Heart right ventricle (tissue), 16 donors: ENCODE measurements at regions not wholly inside any gene's neighbourhood (a gene's known extent, or its start where the extent isn't known, plus 50 kb on each side); places are given as distances from the start of the nearest gene placed in this dataset.

Experiments used
- ATAC-seq, 8 donors: fragments of 200-7000 bp; cut with Tn5 transposase; one replicate each; pipeline ENCODE4 v1.9.1; 2020; ENCODE audit warnings: mild to moderate bottlenecking in 8 of 8, moderate library complexity in 8 of 8, moderate number of reproducible peaks in 1 of 8
- DNase-seq, 2 donors: peaks; one replicate each; pipeline ENCODE4 v3.0.0-alpha.2; 2020
- H3K27ac ChIP-seq, 10 donors: fragments of 200-600 bp; sonication (generic) in 2 of 10; one replicate each; pipeline versions ENCODE4 v1.5.0 to v1.8.0; 2020 to 2022; ENCODE audit warnings: mild to moderate bottlenecking in 3 of 10
- H3K27me3 ChIP-seq, 7 donors: fragments of 200-600 bp; one replicate each; pipeline ENCODE4 v1.8.0; 2021 to 2022; ENCODE audit warnings: mild to moderate bottlenecking in 2 of 7
- H3K36me3 ChIP-seq, 9 donors: fragments of 200-600 bp; sonication (generic) in 1 of 9; one replicate each; pipeline versions ENCODE4 v1.5.0 to v1.8.0; 2020 to 2022; ENCODE audit warnings: mild to moderate bottlenecking in 2 of 9
- H3K4me1 ChIP-seq, 9 donors: fragments of 200-600 bp; sonication (generic) in 1 of 9; one replicate each; pipeline versions ENCODE4 v1.5.0 to v1.8.0; 2020 to 2022; ENCODE audit warnings: mild to moderate bottlenecking in 4 of 9
- H3K4me3 ChIP-seq, 10 donors: fragments of 200-600 bp; sonication (generic) in 2 of 10; one replicate each; pipeline versions ENCODE4 v1.5.0 to v1.8.0; 2020 to 2022; ENCODE audit warnings: mild to moderate bottlenecking in 7 of 10, moderate library complexity in 2 of 10
- H3K9me3 ChIP-seq, 11 donors: fragments of 200-600 bp in 10 of 11; sonication (generic) in 2 of 11; one replicate each; pipeline versions ENCODE4 v1.5.0 to v1.8.0; 2013 to 2022; ENCODE audit warnings: mild to moderate bottlenecking in 2 of 11, control low read depth in 1 of 11, moderate library complexity in 1 of 11
- CTCF ChIP-seq, 9 donors: fragments of 200-600 bp; sonication (generic) in 2 of 9; IDR thresholded peaks; one replicate each; pipeline versions ENCODE4 v1.5.0 to v1.8.0; 2021 to 2022; ENCODE audit warnings: antibody characterized with exemption in 9 of 9, mild to moderate bottlenecking in 5 of 9, moderate library complexity in 1 of 9
- WGBS, 2 donors: extraction: QIAGEN DNeasy Blood & Tissue Kit; methylation state at CpG; one replicate each; pipeline ENCODE4 v1.1.7; 2013; ENCODE audit warnings: inconsistent platforms in 1 of 2; 5-methylcytosine and 5-hydroxymethylcytosine counted together
- intact Hi-C, 10 donors: fragments of 100-400 bp; cut with DNase I; formaldehyde crosslinking; loops; one replicate each; pipeline versions ENCODE4 v1.11.1 to v1.14.2; 2022
- donor health status: Arrhythmogenic right ventricular cardiomyopathy.
- donor health status: ischemic (EF 13 %, LVEDD 7.1; RV severe dilation, severe dysfunction).
- donor health status: healthy with polysubstance abuse.
- donor health status: DM: no; HTN: yes; CAD: no.
- donor health status: DM: no; HTN: no; CAD: no.
- donor health status: ischemic (EF 25% LVEDD 6.9; RV normal size, moderate dysfunction).
- donor health status: ischemic (EF 25% LVEDD 5.7; RV mildly dilated, moderate dysfunction).
- donor health status: healthy.
- donor health status: DM: yes; HTN: yes; CAD: no.
- donor health status: Ischemic cardiomyopathy.
- donor health status: ischemic (EF 35%, LVEDD 5.7; RV mildly dilated, moderate dysfunction).
- donor health status: nonischemic (EF 11% LVEDD 7.7; RV severe dilation, severe dysfunction).
- donor health status: DM: yes; HTN: yes; CAD: no.
- donor health status: PGD.
- donor health status: ischemic (EF 29% LVEDD 5.4; RV normal size, mild dysfunction).
- donor health status: nonischemic (EF 23%, LVEDD 6.1; RV moderate dilation, normal function).

GRCh38 chr6:1515280-1515679, 94.4 kb upstream of the FOXC1 start:
- Histone ChIP-seq H3K27me3 (peaks cover 0 to 15% (median 0%) of the 10 kb centered on the region in 7 donors), H3K9me3 (no peaks in the 10 kb centered on the region), H3K4me3 (no peak overlapping the region), H3K27ac (no peak overlapping the region), H3K36me3 (no peaks in the 10 kb centered on the region), H3K4me1 (no peaks in the 10 kb centered on the region)
- intact Hi-C loops, result no loop called here
- WGBS, 2 donors, result 85 to 90% methylated on average over 31 of the region's 31 CpGs
- DNase-seq (no peak), ATAC-seq (no peak)
- TF ChIP-seq CTCF (IDR thresholded peaks at IDR 0.05), result no peak

GRCh38 chr6:1515781-1516180, 93.9 kb upstream of the FOXC1 start:
- whole genome bisulfite sequencing, 2 donors, result 94 to 98% methylated on average over 4 of the region's 4 CpGs
- DNase-seq (no peak), ATAC-seq (no peak)
- no peak overlapping the region for H3K4me3 ChIP-seq
- intact Hi-C loops, result no loop called here
- no peaks in the 10 kb centered on the region for H3K36me3 ChIP-seq
- H3K4me1 ChIP-seq, result no peaks in the 10 kb centered on the region
- peaks cover 0 to 10% (median 0%) of the 10 kb centered on the region in 7 donors for H3K27me3 ChIP-seq
- no peak overlapping the region for H3K27ac ChIP-seq
- no peak for TF ChIP-seq CTCF (IDR thresholded peaks at IDR 0.05)
- no peaks in the 10 kb centered on the region for H3K9me3 ChIP-seq

GRCh38 chr6:1516742-1517520, 92.8 kb upstream of the FOXC1 start:
- Histone ChIP-seq H3K9me3 (no peaks in the 10 kb centered on the region), H3K4me1 (no peaks in the 10 kb centered on the region), H3K36me3 (no peaks in the 10 kb centered on the region), H3K27ac (no peak overlapping the region), H3K4me3 (no peak overlapping the region), H3K27me3 (peaks cover 0 to 15% (median 4%) of the 10 kb centered on the region in 7 donors)
- DNase-seq (no peak), ATAC-seq (no peak)
- TF ChIP-seq CTCF (IDR thresholded peaks at IDR 0.05), result no peak
- 79 to 82% methylated on average over 14 of the region's 14 CpGs for WGBS, 2 donors
- intact Hi-C loops, result no loop called here

- no peak for ATAC-seq
- no peaks in the 10 kb centered on the region for H3K36me3 ChIP-seq
- H3K27me3 ChIP-seq, result peaks cover 0 to 34% (median 21%) of the 10 kb centered on the region in 7 donors
- no peak for DNase-seq
- intact Hi-C loops, result no loop called here
- H3K4me1 ChIP-seq, result peaks cover 0 to 2% (median 0%) of the 10 kb centered on the region in 9 donors
- H3K27ac ChIP-seq, result no peak overlapping the region
- TF ChIP-seq CTCF (IDR thresholded peaks at IDR 0.05), result no peak
- H3K9me3 ChIP-seq, result no peaks in the 10 kb centered on the region
- 92% methylated on average over 8 of the region's 8 CpGs for WGBS, 2 donors
- no peak overlapping the region for H3K4me3 ChIP-seq
These were observed 90.9 kb upstream of the FOXC1 start for GRCh38 chr6:1518855-1519254.
